Neural progenitor cell (in vitro differentiated cells): ENCODE measurements at regions not wholly inside any gene's neighbourhood (a gene's known extent, or its start where the extent isn't known, plus 50 kb on each side); places are given as distances from the start of the nearest gene placed in this dataset.

Experiments
- EZH2 ChIP-seq: fragments of 200-600 bp; sonication (generic); IDR thresholded peaks from 2 replicates; pipeline ENCODE4 v1.6.1; 2017; ENCODE audit warnings: antibody characterized with exemption, mild to moderate bottlenecking, moderate library complexity
- EZH2phosphoT487 ChIP-seq: fragments of 200-600 bp; sonication (generic); IDR thresholded peaks from 2 replicates; pipeline ENCODE4 v1.6.1; 2017; ENCODE audit warnings: antibody characterized with exemption
- TF ChIP-seq, protein P1 (sequence below): fragments of 200-600 bp; sonication (generic); IDR thresholded peaks from 2 replicates; pipeline ENCODE4 v1.5.1; 2017; ENCODE audit warnings: antibody characterized with exemption, mild to moderate bottlenecking

DNA sequence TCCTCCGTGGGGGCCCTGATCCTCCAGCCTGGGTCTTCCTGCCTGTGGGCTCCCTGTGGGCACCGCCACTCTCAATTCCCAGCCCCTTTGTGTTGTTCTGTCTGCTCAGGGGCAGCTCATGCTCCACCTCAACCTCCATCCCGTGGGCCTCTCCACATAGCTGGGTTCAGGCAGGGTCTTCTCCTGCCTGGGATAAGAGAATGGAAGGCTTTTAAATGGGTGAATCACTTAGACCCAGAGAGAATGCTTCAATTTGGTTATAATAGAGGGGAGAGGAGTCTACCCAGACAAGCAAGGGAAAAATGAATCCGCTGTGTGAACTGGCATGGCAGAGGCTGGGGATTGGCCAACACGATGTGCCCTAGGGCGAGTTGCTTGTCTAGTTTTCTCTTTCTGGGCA, 138.4 kb upstream of the MYCN start:
- TF ChIP-seq, protein P1, sequence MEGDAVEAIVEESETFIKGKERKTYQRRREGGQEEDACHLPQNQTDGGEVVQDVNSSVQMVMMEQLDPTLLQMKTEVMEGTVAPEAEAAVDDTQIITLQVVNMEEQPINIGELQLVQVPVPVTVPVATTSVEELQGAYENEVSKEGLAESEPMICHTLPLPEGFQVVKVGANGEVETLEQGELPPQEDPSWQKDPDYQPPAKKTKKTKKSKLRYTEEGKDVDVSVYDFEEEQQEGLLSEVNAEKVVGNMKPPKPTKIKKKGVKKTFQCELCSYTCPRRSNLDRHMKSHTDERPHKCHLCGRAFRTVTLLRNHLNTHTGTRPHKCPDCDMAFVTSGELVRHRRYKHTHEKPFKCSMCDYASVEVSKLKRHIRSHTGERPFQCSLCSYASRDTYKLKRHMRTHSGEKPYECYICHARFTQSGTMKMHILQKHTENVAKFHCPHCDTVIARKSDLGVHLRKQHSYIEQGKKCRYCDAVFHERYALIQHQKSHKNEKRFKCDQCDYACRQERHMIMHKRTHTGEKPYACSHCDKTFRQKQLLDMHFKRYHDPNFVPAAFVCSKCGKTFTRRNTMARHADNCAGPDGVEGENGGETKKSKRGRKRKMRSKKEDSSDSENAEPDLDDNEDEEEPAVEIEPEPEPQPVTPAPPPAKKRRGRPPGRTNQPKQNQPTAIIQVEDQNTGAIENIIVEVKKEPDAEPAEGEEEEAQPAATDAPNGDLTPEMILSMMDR: no peak
- TF ChIP-seq EZH2: no peak
- no peak for TF ChIP-seq EZH2phosphoT487
